NOMO-1 (cell line): ENCODE measurements at regions not wholly inside any gene's neighbourhood (a gene's known extent, or its start where the extent isn't known, plus 50 kb on each side); places are given as distances from the start of the nearest gene placed in this dataset.
A peak's percentile ranks its signal among the peaks of the same experiment; 100 is the strongest.

ENCODE experiments used
- DNase-seq, 2 experiments: peaks; one replicate each; lab custom pipeline; 2025; ENCODE audit not compliant: unreplicated experiment in 2 of 2; lab: John Stamatoyannopoulos, UW

DNA sequence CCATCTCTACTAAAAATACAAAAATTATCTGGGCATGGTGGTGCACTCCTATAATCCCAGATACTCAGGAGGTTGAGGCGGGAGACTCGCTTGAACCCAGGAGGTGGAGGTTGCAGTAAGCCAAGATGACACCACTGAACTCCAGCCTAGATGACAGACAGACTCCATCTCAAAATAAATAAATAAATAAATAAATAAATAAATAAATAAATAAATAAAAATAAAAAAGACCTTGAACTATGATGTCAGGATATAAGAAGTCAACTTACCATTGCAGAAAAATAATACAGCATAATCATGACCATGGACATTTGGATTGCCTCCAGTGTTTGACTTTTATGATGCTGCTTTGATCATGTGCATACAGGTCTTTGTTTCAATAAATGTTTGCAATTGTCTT is 484.3 kb upstream of the ROBO1 start:
- DNase-seq = no peak

DNA sequence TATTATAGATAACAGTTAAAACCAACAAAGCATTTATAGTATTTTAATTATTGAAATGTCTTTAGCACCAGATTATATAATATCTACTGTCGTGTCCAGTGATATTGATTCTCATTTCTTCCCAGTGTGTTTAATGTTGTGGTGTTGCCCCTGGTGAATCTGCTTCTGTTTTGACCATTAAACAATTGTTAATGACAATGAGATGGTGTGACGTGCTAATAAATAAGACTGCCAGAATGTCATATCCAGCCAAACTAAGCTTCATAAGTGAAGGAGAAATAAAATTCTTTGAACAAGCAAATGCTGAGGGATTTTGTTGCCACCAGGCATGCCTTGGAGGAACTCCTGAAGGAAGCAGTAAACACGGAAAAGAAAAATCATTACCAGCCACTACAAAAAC is 480.0 kb upstream of the ROBO1 start:
- DNase-seq = no peak

DNA sequence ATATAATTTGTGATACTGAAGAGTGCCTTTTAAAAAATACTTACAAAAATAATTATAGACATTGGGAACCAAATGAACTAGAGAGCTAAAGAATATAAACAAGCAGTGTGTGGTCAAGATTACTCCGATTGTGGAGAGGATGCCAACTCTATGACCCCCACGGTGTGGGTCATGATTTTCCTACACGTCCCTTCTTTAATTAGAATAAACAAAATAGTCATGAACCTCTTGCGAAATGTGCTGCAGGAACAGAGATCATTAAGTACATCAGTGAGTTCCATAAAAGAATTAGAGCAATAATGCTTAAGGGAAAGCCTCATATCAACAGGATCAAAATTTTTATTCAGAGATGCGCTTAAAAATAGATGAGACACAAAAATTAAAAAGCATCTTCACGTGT is 476.6 kb upstream of the ROBO1 start:
- DNase-seq = no peak

DNA sequence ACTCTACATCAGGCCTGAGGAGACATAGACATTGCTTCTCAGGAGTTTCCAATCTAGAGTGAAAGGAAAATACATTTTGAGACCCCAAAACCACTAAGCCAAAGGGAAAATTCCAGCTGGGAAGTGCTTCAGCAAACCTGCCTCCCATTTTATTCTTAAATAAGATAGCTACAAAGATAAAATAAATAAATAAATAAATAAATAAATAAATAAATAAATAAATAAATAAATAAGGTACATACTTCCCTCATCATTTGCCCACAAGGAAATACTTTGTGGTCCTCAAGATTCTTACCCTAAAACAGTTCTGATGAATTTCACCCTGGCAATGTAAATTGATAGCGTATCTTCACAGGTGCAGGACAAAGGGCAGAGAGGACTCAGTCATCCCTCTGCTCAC is 474.0 kb upstream of the ROBO1 start:
- no peak for DNase-seq

DNA sequence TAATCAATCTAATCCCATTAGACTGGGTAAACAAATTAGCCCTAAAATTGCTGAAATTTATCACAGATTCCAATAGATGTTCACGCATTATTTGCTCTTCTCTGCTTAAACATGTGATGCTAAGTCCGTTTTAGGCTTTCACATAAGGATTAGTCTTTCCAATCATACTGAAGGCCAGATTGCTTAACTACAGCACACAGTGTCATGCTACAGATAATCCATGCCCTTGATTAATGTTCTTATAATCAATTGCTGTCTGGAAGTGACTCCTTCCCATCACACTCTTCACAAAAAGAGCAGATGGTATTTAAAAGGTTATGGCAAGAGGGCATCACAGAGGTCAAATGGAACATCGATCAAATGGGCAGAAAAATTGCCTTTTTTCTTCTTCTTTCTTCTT is 471.5 kb upstream of the ROBO1 start:
- no peak for DNase-seq

DNA sequence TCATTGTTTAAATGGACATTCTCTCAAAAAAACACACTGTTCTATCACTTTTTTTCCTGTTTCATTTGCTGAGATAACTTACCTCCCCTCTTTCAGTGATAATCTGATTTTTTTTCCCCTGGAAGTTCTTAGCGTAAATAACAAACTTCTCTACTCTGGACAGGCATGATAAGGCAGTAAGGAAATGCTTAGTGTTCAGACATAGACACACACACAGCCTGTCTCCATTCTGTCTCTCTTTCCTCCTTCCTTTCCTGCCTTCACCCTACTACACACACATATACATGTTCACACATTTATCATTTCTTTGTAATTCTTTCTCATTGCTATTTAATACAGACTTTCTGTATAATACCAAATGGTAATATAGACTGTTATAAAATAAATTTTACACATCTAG is 470.8 kb upstream of the ROBO1 start:
- no peak for DNase-seq

DNA sequence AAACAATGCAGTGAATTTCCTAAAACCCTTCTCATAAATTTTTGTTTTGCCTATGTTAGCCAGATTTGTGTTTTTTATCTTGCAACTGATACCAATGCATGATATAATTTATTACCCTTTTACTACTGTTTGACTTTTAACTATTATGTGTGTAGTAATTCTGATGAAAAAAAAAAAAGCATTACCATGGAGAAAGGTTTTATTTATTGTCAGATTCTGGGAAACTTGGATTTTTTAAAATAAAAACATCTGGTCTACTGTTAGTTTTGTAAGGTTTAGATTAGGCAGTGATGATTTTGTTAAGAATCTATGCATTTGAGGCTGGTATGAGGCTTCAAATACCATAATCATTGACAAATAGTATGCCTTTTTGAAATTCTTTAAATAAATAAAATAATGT is 470.4 kb upstream of the ROBO1 start:
- no peak for DNase-seq

DNA sequence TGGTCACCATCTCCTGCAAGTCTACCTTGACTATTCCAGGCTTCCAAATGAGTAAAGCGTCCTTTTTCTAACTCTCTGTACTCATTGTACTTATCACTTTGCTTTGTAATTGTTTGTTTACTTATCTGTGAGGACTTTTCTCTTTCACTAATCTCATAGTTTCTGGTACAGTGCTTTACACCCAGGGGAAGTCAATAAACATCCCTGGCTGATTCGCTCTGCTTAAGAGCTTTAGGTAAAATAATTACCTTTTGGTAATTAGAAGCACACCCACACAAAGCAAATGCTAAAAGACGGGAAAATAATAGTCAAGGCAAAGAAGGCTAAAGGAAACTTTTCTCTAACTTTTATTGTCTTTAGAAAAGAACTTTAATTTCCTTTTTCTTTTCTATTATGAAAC is 466.9 kb upstream of the ROBO1 start:
- no peak for DNase-seq

DNA sequence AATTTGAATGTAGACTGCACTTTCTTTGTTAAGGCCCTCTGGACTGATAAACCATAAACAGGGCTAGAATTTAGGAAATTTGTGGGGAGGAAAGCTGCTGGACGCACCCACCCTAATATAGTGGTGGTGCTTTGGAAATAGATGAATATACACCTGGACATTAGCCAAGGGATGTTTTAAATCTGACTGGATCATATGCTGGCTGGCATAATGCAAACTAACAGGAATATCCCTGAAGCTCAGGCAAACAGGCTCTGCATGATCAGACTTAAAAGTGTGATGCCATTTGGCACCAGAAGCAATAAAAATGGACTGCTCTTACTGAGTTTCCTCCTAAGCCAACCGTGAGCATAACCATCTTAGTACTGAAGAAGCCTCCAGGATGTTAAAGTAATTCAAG is 465.8 kb upstream of the ROBO1 start:
- DNase-seq = no peak

DNA sequence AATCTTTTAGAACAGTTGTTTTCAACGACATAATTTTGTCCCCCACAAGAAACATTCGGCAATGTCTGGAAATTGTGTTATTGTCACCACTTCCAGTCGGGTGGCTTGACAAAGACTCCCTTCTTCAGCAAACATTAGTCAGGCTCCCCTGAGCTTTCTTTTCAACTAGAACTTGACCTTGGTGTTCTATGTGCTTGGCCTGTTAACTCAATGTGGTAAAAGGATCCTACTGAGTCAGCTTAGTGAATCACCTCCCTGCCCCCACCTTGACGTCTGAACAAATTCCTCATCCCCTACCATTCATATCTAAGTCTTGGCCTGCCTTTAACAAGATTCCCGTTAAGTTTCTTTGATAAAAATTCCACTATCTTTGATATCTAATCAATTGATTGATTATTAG is 465.0 kb upstream of the ROBO1 start:
- no peak for DNase-seq

DNA sequence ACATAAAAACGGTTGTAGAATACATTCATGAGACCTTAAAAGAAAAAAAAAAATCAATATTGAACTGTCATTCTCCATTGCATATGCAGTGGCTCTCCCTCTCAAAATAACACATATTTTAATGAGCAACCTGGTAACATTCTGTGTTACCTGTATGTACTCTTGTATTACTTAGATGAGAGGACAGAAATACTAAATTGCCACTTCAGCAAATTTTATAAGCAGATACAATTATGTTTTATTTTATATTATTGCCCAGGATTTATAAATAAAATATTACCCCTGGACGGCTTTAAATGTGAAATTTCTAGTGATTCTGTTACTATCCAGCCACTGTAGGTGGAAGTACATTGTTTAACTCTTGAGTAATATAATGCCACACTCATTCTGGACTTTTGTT is 463.2 kb upstream of the ROBO1 start:
- DNase-seq = no peak

DNA sequence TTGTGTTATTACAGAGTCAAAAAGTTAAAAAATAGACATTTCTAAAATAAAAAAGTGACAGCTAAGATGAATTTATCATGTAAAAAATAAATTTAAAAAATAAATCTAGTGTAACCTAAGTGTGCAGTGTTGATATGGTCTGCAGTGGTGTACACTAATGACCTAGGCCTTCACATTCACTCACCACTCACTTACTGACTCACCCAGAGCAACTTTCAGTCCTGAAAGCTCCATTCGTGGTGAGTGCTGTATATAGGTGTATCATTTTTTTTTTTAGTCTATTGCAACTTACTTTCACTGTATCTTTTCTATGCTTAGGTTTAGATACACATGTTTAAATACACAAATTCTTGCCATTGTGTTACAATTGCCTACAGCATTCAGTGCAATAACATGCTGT is 459.4 kb upstream of the ROBO1 start:
- DNase-seq = no peak

DNA sequence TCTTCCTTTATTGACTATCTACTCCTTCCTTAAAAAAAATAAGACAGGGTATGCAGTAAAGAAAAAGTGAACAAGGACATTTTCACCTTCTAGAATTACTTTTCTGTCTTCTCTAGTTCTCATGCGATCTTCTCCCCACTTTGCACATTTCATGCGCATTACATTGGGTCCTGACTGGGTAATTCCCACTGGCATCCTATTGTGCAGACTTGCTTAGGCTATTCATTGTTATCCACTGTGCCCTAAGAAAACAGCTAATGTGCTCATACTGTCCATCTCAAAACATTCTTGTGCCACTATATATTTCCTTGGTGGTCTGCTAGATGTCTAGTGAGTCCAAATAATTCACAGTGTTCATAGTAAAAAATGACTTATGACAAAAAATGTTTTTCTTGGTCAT is 447.4 kb upstream of the ROBO1 start:
- DNase-seq = no peak

DNA sequence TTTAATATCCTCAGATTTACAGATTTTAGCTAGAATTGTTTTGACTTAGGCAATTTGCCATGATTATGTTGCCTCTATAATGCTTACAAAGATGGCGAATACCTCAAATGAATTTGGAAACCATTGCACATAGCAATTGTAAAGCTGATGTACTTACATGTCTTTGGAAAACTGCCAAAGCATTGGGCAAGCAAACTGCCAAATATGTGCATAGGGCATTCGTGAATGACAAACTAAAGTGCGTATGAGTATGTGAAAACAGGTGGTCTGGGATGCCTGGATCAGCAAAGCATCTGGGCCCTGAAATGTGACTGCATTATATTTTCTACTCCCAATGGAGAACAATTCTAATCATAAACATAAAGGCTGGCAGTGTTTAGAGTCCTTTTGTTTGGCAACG is 445.3 kb upstream of the ROBO1 start:
- DNase-seq = no peak

DNA sequence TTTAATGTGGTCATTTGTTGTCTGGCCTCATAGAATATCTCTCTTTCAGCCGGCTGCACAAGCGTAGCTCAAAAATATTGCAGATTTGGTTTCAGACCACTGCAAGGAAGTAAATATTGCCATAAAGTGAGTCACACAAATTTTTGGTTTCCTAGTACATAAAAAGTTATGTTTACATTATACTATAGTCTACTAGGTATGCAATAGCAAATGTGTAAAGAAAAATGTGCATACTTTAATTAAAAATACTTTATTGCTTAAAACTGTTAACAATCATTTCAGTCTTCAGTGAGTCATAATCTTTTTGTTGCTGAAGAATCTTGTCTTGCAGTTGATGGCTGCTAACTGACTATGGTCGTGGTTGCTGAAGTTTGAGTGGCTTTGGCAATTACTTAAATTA is 425.1 kb upstream of the ROBO1 start:
- peak in 1 of 2 experiments; percentile 3 for DNase-seq

DNA sequence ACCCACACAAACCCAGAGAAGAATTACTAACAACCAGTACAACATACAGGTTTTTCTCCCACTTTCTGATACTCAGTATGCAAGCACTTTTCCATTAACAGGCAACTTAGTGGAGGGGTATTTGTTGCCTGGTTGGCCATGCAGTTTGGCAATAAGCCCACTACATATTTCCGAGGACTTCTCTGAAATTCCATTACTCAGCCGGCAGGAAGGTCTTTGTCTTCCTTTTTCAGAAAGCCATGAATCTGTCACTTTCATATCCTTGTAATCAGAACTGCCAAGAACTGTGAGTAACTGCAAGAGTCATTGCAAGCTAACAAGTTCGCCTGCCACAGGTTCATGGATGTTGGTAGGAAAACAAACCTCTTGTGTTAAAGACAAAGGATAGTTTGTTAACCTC is 422.3 kb upstream of the ROBO1 start:
- peak in 1 of 2 experiments; percentile 10 for DNase-seq

DNA sequence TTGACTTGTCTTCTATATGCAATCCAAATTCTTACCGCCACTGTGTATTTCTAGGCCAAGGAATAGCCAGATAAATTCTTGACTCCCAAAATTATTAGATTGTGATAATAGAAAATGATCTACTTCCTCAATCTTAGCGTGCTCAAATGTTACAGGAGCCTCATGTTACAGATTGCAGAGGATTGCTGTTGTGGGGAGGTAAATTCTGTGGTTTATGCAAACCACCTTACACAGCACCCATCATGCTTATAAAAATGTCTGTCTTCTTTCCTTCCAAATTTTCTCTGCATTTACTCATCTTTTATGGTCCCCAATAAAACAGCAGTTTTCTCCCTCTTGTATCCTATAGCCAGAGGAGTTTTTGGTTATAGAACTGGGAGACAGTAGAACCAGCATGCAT is 420.2 kb upstream of the ROBO1 start:
- no peak for DNase-seq

DNA sequence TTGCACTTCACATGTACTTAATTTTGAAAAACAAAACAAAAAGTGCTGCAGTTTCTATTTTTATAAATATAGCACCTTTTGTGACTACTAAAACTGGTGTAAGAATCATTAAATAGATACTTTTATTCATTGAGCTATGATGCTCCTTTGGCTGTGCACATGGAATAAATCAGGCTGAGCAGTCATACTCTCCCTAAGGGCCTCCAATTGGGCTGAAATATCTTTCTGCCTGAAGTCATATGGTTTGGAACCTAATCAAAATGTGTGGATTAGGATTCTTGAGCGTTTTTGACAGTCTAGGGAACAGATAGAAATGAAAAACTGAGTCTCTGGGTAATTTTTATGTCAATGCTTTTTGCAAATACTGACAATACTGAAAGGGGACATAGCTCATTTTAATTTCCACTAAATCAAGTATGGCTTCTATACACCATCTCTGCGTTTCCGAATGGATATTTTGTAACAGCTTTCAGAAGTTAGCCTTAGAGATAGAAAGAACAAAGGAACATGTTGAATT is 392.2 kb upstream of the ROBO1 start:
- DNase-seq = no peak

DNA sequence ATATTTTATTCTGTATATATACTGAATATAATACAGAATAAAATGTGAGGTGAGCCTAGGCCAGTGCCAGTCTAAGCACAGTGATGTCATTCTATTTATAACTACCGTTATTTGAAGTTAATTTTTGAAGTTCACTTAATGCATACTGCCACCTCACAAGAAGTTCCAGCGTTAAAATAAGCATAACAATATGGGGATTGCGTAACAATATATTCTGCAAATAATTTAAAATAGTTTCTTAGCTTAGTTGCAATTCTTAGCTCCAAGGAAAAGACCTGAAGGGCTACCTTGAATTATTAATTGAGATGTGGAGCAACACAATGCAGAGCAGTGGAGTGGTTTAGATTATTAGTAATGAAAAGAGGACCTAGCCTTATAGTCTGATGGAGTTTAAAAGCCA is 390.5 kb upstream of the ROBO1 start:
- no peak for DNase-seq

DNA sequence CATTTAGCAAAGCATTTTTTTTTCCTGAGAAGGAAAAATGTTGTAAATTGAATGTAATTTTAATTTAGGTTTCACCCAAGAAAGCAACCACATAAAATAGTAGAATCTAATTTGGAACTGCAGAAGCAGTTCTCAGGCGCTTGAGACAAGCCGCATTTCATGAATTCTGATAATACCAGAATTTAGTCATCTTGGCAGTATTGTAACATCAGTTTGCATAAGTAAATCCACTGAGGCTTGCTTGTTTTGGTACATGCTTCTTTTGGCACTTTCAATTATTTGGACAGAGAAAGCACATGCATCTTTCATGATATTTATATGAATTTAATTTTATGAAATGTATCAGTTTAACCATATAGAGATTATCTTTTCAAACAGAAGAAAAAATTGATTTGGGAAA is 389.7 kb upstream of the ROBO1 start:
- DNase-seq = no peak

DNA sequence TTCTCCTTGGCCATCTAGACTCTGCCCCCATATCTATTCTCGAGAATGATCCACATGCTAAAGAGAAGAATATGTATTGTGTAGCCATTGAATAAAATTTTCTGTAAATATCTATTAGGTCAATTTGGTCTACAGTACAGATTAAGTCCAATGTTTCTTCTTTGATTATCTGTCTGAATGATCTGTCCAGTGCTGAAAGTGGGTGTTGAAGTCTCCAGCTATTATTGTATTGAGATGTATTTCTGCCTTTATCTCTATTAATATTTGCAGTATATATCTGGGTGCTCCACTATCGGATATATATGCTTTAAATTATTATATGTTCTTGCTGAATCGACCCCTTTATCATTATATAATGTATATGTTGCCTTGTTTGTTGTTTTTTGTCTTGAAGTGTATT is 384.9 kb upstream of the ROBO1 start:
- no peak for DNase-seq

DNA sequence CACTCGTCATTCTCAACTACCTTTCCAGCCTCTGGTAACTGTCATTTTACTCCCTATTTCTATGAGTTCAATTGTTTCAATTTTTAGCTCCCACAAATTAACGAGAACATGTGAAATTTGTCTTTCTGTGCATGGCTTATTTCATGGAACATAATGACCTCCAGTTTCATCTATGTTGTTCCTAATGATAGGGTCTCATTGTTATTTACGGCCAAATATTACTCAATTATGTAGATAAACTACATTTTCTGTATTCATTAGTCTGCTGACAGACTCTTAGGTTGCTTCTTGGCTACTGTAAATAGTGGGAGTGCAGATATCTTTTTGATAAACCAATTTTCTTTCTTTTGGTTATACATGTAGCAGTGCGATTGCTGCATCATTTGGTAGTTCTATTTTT is 374.9 kb upstream of the ROBO1 start:
- no peak for DNase-seq

DNA sequence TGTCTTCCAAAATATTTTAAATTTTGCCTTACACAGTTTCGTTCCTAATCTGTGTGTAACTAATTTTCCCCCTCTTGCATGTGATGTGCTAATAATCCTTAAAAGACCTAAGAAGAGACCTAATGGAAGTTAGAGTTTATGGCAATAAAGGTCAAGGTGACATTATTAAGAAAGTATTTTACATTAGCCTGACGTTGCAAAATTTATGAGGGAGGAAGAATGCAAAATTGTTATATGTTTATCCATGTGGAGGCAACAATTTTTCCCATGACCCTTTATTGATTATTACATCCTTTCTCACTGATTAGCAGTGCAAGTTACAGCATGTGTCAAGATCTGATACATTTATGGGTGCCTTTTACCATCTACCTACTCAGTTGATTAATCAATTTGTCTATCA is 373.8 kb upstream of the ROBO1 start:
- no peak for DNase-seq

DNA sequence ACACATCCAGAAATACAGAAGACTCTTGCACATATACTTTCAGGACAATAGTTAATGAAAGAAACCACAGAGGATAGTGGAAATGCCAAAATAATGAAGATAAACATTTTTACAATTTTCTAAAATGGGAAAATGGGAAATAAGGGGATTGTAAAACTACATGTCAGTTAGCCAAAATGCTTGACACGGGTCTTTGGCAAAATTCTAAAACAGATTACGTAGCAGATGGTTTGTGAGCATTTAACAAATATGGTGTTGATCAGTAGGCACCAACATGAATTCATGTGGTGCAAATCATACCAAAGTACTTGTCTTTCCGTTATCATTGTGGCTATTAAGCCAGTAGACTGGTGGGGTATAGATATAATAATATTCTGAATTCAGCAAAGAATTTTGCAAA is 348.5 kb upstream of the ROBO1 start:
- no peak for DNase-seq
